ENCODE measurements at regions not wholly inside any gene's neighbourhood (a gene's known extent, or its start where the extent isn't known, plus 50 kb on each side); places are given as distances from the start of the nearest gene placed in this dataset.

DNA sequence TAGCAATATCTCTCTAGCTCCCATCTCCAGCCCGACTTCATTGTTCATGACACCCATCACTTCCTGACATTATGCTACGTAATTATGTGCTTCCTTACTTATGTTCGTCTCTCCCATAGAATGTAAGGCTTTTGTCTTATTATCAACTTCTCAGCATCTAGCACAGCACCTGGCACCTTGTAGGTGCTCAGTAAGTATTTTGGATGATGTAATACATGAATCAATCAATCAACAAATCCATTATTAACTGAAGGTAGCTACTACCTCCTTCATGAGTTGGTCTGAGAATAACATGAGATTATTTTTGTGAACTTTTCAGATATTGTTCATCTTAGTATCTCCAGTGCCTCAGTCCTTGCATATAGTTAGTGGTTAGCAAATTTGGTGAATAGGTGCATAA, 109.3 kb downstream of the EN1 start:
- DNase-seq: no peak

DNA sequence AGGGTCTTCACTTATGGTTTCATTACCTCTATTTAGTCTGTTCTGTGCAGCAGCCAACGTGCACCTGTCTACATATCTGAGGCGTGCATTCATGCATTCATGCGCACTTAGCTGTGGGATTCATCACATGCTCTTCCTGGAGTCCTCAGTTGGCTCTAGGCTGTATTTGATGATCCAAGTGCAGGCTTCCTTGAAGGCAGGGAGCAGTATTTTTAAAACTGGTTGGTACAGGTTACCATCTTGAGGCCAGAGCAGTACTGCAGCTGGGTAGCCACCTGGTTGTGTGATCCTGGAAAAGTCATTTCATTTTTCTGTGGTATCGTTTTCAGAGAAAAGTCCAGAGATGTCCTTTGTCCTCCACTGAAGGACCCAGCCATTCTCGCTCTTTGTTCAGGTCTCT, 109.8 kb downstream of the EN1 start:
- no peak for DNase-seq

DNA sequence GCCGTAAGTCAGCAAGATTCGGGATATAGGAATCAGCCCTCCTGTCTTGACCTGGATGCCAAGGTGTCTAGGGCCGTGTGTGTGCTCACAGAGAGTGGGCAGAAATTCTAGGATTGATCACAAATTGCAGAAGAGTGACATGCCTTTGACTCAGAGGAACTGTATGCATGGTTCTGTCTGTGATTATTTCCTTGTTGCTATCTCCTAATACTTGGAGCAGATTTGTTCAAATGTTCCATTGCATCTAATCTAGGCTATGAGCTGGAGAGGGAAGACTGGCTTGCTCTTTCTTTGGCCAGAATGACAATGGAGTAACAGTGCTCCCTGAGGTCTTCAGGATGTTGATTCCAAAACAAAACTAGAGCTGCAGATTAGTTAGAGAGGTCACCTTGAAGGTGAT, 115.0 kb downstream of the EN1 start:
- no peak for DNase-seq

DNA sequence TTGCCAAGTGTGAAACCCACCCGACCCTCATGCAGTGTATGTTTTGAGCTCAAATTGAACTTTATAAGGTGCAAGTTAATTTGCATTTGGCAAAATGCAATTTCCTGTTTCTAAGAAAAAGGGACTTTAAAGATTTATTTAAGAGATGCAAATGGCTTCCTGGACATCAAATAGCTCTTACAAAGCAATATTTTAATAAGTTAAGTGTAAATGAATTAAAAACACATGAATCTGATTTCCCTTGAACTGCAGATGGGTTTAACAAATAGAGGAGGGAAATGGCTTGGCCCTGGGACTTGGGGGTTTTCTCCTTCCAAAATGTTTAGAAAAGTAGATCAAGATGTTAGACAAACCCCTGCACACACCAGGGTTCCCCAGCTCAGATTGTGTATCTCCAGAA, 116.0 kb downstream of the EN1 start:
- DNase-seq: no peak

DNA sequence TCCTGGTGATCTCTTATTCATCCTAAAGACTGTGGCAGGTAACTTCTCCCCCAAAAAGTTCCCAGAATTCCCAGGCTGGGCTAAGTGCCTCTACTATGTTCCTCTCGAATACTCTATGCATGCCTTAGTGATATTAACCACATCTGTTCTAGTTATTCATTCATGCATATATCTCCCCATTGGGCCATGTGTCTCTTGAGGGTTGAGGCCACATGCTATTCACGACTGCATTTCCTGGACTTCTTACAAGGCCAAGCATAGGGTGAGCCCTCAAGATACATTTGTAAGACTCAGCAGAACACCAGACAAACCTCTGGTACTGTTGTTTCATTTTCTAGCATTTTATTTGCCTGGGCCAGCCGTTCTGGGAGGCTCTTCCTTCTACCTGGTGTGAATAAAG, 117.0 kb downstream of the EN1 start:
- DNase-seq: no peak

- DNase-seq: no peak
Measured at GRCh38 chr2:118729760-118730159, 117.7 kb downstream of the EN1 start.

DNA sequence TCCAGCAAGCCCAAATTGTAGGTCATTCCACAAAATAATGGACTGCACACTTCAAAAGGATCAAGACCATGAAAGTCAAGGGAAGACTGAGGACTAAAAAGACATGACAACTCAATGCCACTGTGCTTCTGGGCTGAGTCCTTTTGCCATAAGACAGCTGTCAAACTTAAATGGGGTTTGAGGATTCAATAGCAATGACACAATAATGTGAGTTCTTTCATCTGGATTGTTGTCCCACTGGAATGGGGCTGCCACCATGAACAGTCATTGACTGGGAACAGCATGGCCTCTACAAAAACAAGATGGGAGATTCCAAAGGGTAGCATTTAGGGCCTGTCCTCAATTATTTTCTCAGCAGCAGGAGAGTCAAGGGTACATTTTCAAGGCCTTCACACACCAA, 118.5 kb downstream of the EN1 start:
- DNase-seq: no peak

- no peak for DNase-seq
Measured at GRCh38 chr2:118726821-118727220, 120.6 kb downstream of the EN1 start.

- no peak for DNase-seq
Measured at GRCh38 chr2:118723394-118723793, 124.1 kb downstream of the EN1 start.

GRCh38 chr2:118722976-118723375, 124.5 kb downstream of the EN1 start:
- no peak for DNase-seq

DNA sequence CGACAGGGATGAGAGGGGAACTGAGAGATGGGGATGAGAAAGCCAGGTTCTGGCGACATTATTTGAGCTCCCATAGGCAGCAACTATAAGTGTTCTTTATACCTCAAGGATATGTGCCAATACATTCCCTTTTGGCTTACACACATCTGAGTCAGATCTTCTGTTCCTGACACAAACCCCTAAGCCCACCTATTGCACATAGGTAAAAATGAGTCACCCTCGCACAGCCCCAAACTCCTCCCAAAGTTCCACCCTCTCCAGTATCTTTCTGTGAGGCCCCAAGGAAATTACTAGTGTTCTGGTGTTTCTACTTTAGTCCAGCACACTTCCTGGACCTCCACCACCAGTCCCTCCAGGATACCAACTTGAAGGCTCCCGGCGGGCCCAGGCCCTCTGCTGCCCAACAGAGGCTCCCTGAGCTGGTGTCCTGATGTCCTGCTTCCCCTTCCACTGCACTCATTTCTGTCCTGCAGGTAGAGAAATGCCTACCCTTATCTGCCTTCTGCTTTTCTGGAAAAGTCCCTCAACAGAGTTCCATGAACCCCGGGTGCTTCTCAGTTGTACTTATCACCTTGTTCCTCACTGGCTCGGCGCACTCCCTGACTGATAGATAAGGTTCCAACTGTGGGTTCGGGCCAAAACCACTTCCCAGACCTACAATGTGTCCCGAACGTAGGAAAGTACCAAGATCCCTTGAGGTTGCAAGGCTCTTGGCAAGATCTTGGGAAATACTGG, 125.5 kb downstream of the EN1 start:
- DNase-seq: no peak

GRCh38 chr2:118720866-118721265, 126.6 kb downstream of the EN1 start:
- DNase-seq: no peak

- no peak for DNase-seq
Measured at GRCh38 chr2:118718921-118719320, 128.5 kb downstream of the EN1 start.

DNA sequence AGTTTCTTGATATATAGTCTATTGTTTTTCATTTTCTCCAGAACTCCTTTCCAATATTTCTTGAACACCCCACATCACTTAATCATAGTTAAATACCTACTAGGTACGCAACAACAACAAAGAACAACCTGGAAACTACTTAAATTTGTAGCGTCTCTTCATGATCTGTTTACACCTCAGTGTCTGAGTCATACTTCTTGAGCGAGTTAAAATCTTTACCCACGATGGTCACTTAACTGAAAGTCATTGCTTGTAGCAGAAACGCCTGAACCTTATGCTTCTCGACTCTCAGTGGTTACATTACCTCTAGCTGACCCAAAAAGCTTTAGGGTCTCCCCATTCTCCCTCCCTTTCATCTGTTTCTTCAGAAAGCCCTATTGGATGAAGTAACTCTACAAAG, 131.3 kb downstream of the EN1 start:
- DNase-seq: no peak

GRCh38 chr2:118714118-118714517, 133.3 kb downstream of the EN1 start:
- no peak for DNase-seq

DNA sequence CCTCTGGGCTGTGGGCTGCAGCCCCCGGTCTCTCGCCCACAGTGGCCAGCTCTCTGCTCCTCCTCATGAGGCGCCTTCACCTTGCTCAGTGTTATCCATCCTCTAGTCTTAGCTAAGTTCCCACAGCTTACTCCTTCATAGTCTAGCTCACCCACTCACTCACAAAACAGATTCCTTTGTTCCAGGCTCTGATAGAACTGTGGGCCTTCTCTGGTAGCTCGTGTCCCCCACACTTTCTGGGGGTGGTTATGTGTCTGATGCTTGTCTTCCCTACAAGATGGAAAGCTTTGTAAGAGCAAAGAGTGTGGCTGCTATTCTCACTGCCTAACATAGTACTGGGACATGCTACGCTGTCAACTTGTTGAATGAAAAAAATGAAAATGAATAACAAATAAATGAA, 135.8 kb downstream of the EN1 start:
- no peak for DNase-seq

DNA sequence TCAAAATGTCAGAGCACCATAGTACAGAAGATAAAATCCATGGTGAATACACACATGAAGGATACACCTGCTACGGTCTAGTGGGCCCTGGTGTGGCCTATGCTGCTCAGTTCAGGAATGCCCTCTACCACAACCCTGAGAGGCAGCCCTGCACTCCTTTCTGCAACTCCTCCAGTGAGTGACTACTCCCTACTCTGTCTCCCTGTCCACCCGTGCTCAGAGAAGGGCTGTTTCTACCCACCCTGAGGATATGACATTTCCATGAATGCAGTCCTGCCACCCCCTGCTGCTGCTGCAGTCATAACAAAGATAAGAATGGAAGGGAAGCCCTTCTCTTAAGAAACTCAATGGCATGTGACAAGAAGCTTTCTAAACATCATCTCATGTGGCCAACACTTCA, 137.0 kb downstream of the EN1 start:
- DNase-seq: no peak

- no peak for DNase-seq
Measured at GRCh38 chr2:118709786-118710185, 137.7 kb downstream of the EN1 start.

DNA sequence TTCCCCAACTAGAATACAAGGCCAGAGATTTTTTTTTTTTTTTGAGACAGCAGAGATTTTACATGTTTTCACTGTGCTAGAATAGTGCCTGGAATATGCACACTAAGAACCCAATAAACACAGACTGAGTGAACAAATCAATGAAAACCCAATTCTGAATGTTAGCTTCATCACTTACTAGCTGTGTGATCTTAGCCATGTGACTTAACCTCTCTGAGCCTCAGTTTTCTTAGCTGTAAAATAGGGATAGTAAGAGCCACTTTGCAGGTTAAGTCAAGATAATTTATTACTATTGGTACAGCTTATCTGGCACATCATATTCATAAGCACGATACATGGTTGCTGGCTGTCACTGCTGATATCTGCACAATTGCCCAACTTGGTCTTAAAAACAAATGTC, 140.6 kb downstream of the EN1 start:
- no peak for DNase-seq

- no peak for DNase-seq
Measured at GRCh38 chr2:118706371-118706770, 141.1 kb downstream of the EN1 start.

GRCh38 chr2:118705032-118705431, 142.4 kb downstream of the EN1 start:
- DNase-seq: no peak

- no peak for DNase-seq
Measured at GRCh38 chr2:118699447-118700175, 147.8 kb downstream of the EN1 start.

- DNase-seq: no peak
Measured at GRCh38 chr2:118698564-118698963, 148.9 kb downstream of the EN1 start.

DNA sequence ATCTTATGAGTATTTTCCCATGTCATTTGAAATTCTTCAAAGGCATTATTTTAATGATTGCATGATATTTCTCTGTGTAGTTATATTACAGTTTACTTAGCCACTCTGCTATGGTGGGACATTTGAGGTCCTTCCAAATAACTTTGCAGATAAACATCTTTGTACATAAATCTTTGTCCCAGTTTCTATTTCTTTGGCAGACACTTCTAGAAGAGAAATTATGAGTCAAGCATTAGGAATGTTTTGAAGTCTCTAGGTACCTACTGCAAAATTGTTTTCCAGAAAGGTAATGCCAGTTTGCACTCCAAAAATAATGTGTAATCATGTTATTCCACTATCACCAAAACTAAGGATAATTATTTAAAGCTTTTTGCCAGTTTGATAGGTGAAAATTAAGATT, 149.7 kb downstream of the EN1 start:
- no peak for DNase-seq

Data from CD4-positive, alpha-beta T cell treated with Interferon alpha-2 for 1 hour (primary cell).